Ovary (tissue), 3 donors: ENCODE measurements at regions not wholly inside any gene's neighbourhood (a gene's known extent, or its start where the extent isn't known, plus 50 kb on each side); places are given as distances from the start of the nearest gene placed in this dataset.

Source experiments
- POLR2A ChIP-seq: fragments of 450-650 bp; IDR thresholded peaks from one replicate; pipeline ENCODE4 v1.6.1; 2017; ENCODE audit warnings: antibody characterized with exemption, mild to moderate bottlenecking, moderate library complexity
- TF ChIP-seq, protein P1 (sequence below), 3 donors: fragments of 450-650 bp in 2 of 3; fragments of 200-600 bp in 1 of 3; IDR thresholded peaks; one replicate each; pipeline versions ENCODE4 v1.5.1 to v1.8.0; 2016 to 2022; ENCODE audit warnings: antibody characterized with exemption in 3 of 3, mild to moderate bottlenecking in 1 of 3
- donor health status: DM: no; HTN: no; CAD: no.

DNA sequence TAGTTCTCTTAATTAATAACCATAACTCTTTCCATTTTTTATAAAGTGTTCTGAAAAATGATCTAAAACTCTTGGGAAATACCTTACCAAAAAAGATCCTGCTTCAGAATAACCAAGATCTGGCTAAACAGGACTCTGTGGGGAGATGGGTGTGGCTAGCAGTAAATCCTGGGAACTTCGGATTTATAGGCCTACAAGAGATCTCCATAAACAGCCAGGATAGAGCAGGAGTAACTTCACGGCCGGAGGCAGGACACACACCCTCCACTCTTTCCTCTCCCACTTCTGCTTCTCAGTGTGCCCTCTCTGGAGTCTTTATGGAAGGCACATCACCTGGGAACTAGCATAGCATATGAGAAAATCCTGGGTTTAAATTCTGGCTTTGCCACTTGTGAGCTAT, 309.4 kb upstream of the SOX2 start:
- TF ChIP-seq, protein P1, sequence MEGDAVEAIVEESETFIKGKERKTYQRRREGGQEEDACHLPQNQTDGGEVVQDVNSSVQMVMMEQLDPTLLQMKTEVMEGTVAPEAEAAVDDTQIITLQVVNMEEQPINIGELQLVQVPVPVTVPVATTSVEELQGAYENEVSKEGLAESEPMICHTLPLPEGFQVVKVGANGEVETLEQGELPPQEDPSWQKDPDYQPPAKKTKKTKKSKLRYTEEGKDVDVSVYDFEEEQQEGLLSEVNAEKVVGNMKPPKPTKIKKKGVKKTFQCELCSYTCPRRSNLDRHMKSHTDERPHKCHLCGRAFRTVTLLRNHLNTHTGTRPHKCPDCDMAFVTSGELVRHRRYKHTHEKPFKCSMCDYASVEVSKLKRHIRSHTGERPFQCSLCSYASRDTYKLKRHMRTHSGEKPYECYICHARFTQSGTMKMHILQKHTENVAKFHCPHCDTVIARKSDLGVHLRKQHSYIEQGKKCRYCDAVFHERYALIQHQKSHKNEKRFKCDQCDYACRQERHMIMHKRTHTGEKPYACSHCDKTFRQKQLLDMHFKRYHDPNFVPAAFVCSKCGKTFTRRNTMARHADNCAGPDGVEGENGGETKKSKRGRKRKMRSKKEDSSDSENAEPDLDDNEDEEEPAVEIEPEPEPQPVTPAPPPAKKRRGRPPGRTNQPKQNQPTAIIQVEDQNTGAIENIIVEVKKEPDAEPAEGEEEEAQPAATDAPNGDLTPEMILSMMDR (IDR thresholded peaks at IDR 0.05): no peak
- TF ChIP-seq POLR2A: no peak
